ENCODE measurements at regions not wholly inside any gene's neighbourhood (a gene's known extent, or its start where the extent isn't known, plus 50 kb on each side); places are given as distances from the start of the nearest gene placed in this dataset.
"Not testable (repeated sequence)": the region's sequence is repeated elsewhere in the genome, so short reads cannot be mapped to it uniquely, and the experiment has no call there.

DNA sequence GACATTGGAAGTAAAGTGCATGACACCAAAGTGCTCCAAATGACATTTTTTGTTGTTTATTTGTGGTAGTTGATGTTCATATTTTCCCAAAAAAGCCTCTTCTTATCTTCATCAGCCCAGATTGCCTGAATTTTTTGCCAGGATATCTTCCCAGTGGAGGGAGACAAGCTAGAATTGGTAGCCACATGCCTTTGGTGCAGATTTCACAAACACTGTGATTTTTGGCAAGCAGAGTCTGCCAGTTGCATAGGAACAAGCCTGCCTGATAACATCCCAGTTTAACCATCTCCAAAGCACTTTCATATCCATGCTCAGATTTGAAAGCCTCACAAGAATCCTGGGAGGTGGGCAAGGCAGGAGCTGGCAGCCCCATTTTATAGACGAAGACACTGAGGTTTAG, 102.3 kb upstream of the SYT13 start:
- Histone ChIP-seq H3K4me3 (ENCODE audit: low read depth in 1 of 3, low read length in 3 of 3) (no peak overlapping the region), H3K9ac (ENCODE audit: low read depth in 1 of 2, low read length in 2 of 2) (no peak overlapping the region), H3K9me3 (ENCODE audit: control insufficient read depth in 4 of 4, low read length in 3 of 4) (no peaks in the 10 kb centered on the region), H3K4me1 (ENCODE audit: control insufficient read depth in 4 of 4, insufficient read depth in 4 of 4, low read length in 3 of 4) (peaks cover 24 to 44% (median 40%) of the 10 kb centered on the region in 4 donors), H3K27me3 (ENCODE audit: control insufficient read depth in 4 of 4, insufficient read depth in 4 of 4, low read length in 3 of 4) (no peaks in the 10 kb centered on the region), H3K36me3 (ENCODE audit: control insufficient read depth in 4 of 4, insufficient read depth in 3 of 4, low read depth in 1 of 4, low read length in 3 of 4) (no peaks in the 10 kb centered on the region), H3K27ac (ENCODE audit: low read depth in 1 of 2, low read length in 2 of 2) (no peak overlapping the region)
- 76% methylated on average over 1 of the region's 1 CpG for WGBS
- DNase-seq (ENCODE audit: low spot score) = no peak
- TF ChIP-seq RAD21 (IDR thresholded peaks at IDR 0.05) (peak in 1 of 2 donors; percentile 53), RXRA (IDR thresholded peaks at IDR 0.05) (peak in 1 of 2 donors; percentile 43), ATF3 (IDR thresholded peaks at IDR 0.05) (no peak), HNF4A (conservative IDR thresholded peaks at IDR 0.05) (peak in 1 of 2 donors; percentile 27), YY1 (IDR thresholded peaks at IDR 0.05) (no peak)
- TF ChIP-seq, protein P1, sequence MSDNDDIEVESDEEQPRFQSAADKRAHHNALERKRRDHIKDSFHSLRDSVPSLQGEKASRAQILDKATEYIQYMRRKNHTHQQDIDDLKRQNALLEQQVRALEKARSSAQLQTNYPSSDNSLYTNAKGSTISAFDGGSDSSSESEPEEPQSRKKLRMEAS (IDR thresholded peaks at IDR 0.05) = peak; percentile 30

- 95% methylated on average over 2 of the region's 2 CpGs for WGBS
- H3K4me1 ChIP-seq (ENCODE audit: control insufficient read depth in 4 of 4, insufficient read depth in 4 of 4, low read length in 3 of 4) = peaks cover 20 to 38% (median 36%) of the 10 kb centered on the region in 4 donors
- H3K27me3 ChIP-seq (ENCODE audit: control insufficient read depth in 4 of 4, insufficient read depth in 4 of 4, low read length in 3 of 4); H3K4me3 ChIP-seq (ENCODE audit: low read depth in 1 of 3, low read length in 3 of 3); DNase-seq (ENCODE audit: low spot score); H3K9me3 ChIP-seq (ENCODE audit: control insufficient read depth in 4 of 4, low read length in 3 of 4); H3K36me3 ChIP-seq (ENCODE audit: control insufficient read depth in 4 of 4, insufficient read depth in 3 of 4, low read depth in 1 of 4, low read length in 3 of 4); H3K27ac ChIP-seq (ENCODE audit: low read depth in 1 of 2, low read length in 2 of 2); H3K9ac ChIP-seq (ENCODE audit: low read depth in 1 of 2, low read length in 2 of 2): not testable (repeated sequence)
Measured at GRCh38 chr11:45387885-45388284, 101.7 kb upstream of the SYT13 start.

- no peaks in the 10 kb centered on the region for H3K27me3 ChIP-seq (ENCODE audit: control insufficient read depth in 4 of 4, insufficient read depth in 4 of 4, low read length in 3 of 4)
- no peak overlapping the region for H3K9ac ChIP-seq (ENCODE audit: low read depth in 1 of 2, low read length in 2 of 2)
- no peaks in the 10 kb centered on the region for H3K36me3 ChIP-seq (ENCODE audit: control insufficient read depth in 4 of 4, insufficient read depth in 3 of 4, low read depth in 1 of 4, low read length in 3 of 4)
- no peak overlapping the region for H3K4me3 ChIP-seq (ENCODE audit: low read depth in 1 of 3, low read length in 3 of 3)
- H3K4me1 ChIP-seq (ENCODE audit: control insufficient read depth in 4 of 4, insufficient read depth in 4 of 4, low read length in 3 of 4) = peaks cover 13 to 33% (median 29%) of the 10 kb centered on the region in 4 donors
- DNase-seq (ENCODE audit: low spot score) = no peak
- H3K27ac ChIP-seq (ENCODE audit: low read depth in 1 of 2, low read length in 2 of 2) = no peak overlapping the region
- WGBS = 59% methylated on average over 3 of the region's 3 CpGs
- no peaks in the 10 kb centered on the region for H3K9me3 ChIP-seq (ENCODE audit: control insufficient read depth in 4 of 4, low read length in 3 of 4)
- TF ChIP-seq FOXA2 (IDR thresholded peaks at IDR 0.05) = no peak
- TF ChIP-seq RXRA (IDR thresholded peaks at IDR 0.05) = no peak
- no peak for TF ChIP-seq NR2F2 (IDR thresholded peaks at IDR 0.05)
- no peak for TF ChIP-seq HNF4G (IDR thresholded peaks at IDR 0.05)
- TF ChIP-seq TAF1 (conservative IDR thresholded peaks at IDR 0.05) = no peak
- TF ChIP-seq YY1 (IDR thresholded peaks at IDR 0.05) = no peak
- no peak for TF ChIP-seq HNF4A (conservative IDR thresholded peaks at IDR 0.05)
- no peak for TF ChIP-seq GABPA (IDR thresholded peaks at IDR 0.05 in 1 of 2, conservative IDR thresholded peaks at IDR 0.05 in 1 of 2)
- no peak for TF ChIP-seq ATF3 (IDR thresholded peaks at IDR 0.05)
- no peak for TF ChIP-seq SP1 (IDR thresholded peaks at IDR 0.05)
- TF ChIP-seq FOXA1 (IDR thresholded peaks at IDR 0.05) = no peak
Measured at GRCh38 chr11:45386972-45387371, 100.8 kb upstream of the SYT13 start.

DNA sequence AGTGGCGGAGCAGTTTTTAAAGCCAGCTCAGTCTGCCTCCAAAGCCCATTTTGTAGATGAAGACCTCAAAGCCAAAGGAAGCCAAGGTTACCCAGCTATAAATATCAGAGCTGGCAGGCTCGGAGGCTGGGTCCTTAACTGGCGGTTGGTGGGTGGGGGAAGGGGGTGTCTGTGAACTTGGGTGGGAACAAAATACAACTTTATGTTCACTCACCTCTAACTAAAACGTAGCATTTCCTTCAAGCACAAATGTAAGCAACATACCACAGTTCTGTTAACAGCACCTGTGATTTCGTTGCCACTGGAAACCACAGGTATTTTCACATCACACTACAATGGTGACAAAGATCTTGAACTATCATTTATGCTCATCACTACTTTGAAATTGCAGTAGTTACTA, 99.7 kb upstream of the SYT13 start:
- H3K36me3 ChIP-seq (ENCODE audit: control insufficient read depth in 4 of 4, insufficient read depth in 3 of 4, low read depth in 1 of 4, low read length in 3 of 4) = no peaks in the 10 kb centered on the region
- no peak overlapping the region for H3K9ac ChIP-seq (ENCODE audit: low read depth in 1 of 2, low read length in 2 of 2)
- no peak overlapping the region for H3K4me3 ChIP-seq (ENCODE audit: low read depth in 1 of 3, low read length in 3 of 3)
- H3K27ac ChIP-seq (ENCODE audit: low read depth in 1 of 2, low read length in 2 of 2) = no peak overlapping the region
- DNase-seq (ENCODE audit: low spot score) = no peak
- TF ChIP-seq GABPA (IDR thresholded peaks at IDR 0.05 in 1 of 2, conservative IDR thresholded peaks at IDR 0.05 in 1 of 2) (no peak), TAF1 (conservative IDR thresholded peaks at IDR 0.05) (no peak), NR2F2 (IDR thresholded peaks at IDR 0.05) (no peak), YY1 (IDR thresholded peaks at IDR 0.05) (no peak), FOXA1 (IDR thresholded peaks at IDR 0.05) (no peak), ATF3 (IDR thresholded peaks at IDR 0.05) (no peak), SP1 (IDR thresholded peaks at IDR 0.05) (no peak), FOXA2 (IDR thresholded peaks at IDR 0.05) (no peak)
- TF ChIP-seq, protein P1 (IDR thresholded peaks at IDR 0.05) = no peak
- TF ChIP-seq, protein P2, sequence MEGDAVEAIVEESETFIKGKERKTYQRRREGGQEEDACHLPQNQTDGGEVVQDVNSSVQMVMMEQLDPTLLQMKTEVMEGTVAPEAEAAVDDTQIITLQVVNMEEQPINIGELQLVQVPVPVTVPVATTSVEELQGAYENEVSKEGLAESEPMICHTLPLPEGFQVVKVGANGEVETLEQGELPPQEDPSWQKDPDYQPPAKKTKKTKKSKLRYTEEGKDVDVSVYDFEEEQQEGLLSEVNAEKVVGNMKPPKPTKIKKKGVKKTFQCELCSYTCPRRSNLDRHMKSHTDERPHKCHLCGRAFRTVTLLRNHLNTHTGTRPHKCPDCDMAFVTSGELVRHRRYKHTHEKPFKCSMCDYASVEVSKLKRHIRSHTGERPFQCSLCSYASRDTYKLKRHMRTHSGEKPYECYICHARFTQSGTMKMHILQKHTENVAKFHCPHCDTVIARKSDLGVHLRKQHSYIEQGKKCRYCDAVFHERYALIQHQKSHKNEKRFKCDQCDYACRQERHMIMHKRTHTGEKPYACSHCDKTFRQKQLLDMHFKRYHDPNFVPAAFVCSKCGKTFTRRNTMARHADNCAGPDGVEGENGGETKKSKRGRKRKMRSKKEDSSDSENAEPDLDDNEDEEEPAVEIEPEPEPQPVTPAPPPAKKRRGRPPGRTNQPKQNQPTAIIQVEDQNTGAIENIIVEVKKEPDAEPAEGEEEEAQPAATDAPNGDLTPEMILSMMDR (IDR thresholded peaks at IDR 0.05; ENCODE audit: low read depth, low read length, missing input control) = no peak
- no peaks in the 10 kb centered on the region for H3K9me3 ChIP-seq (ENCODE audit: control insufficient read depth in 4 of 4, low read length in 3 of 4)
- no peaks in the 10 kb centered on the region for H3K27me3 ChIP-seq (ENCODE audit: control insufficient read depth in 4 of 4, insufficient read depth in 4 of 4, low read length in 3 of 4)
- 84% methylated on average over 5 of the region's 5 CpGs for WGBS
- peaks cover 11 to 21% (median 17%) of the 10 kb centered on the region in 4 donors for H3K4me1 ChIP-seq (ENCODE audit: control insufficient read depth in 4 of 4, insufficient read depth in 4 of 4, low read length in 3 of 4)

Measured in liver (tissue), 8 donors.